ENCODE measurements at regions not wholly inside any gene's neighbourhood (a gene's known extent, or its start where the extent isn't known, plus 50 kb on each side); places are given as distances from the start of the nearest gene placed in this dataset.

DNA sequence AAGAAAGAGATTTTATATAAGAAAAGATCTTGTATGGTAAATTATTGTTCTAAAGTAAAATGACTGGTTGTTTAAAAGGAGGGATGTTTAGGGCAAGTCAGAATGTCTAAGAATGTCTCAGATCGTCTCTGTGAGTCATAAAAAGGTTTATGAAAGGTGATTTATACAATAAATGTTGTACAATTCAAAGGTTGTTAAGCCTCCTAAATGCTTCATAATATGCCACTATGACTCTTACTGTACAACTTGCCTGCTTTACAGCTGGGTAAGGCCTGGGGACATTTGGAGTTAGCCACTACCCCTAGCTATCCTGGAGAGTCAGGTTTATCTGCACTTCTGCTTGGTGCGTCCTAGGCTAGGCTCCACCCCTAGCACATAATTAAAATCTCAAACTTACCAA, 927.4 kb downstream of the FSCB start:
- TF ChIP-seq CTCF (IDR thresholded peaks at IDR 0.05) (no peak), POLR2A (IDR thresholded peaks at IDR 0.05) (no peak)
